ENCODE measurements at regions not wholly inside any gene's neighbourhood (a gene's known extent, or its start where the extent isn't known, plus 50 kb on each side); places are given as distances from the start of the nearest gene placed in this dataset.

GRCh38 chr20:56924292-56925081 is 295.4 kb downstream of the TFAP2C start:
- TF ChIP-seq EZH2phosphoT487 (IDR thresholded peaks at IDR 0.05): no peak
- no peak for TF ChIP-seq EZH2 (IDR thresholded peaks at IDR 0.05)
